Endothelial cell of umbilical vein (primary cell): ENCODE measurements at regions not wholly inside any gene's neighbourhood (a gene's known extent, or its start where the extent isn't known, plus 50 kb on each side); places are given as distances from the start of the nearest gene placed in this dataset.

Source experiments
- BruUV-seq: library from RNA; stranded (reverse); fragments of 400-500 nt; replicated peaks from 2 replicates; lab custom pipeline; 2021; lab: Mats Ljungman, UMichigan
- CTCF ChIA-PET: fragments of 300-600, 350-600 bp; sonication (Branson Sonifier 250); formaldehyde crosslinking; loops from one replicate; lab custom pipeline; 2021; ENCODE audit warnings: antibody characterized with exemption, inconsistent platforms; lab: Charles Lee
- POLR2A ChIA-PET: fragments of 300-600, 350-600 bp; sonication (Branson Sonifier 250); formaldehyde crosslinking; loops from one replicate; lab custom pipeline; 2021; ENCODE audit warnings: antibody characterized with exemption, inconsistent platforms; lab: Charles Lee
- DNase-seq: peaks from one replicate; pipeline ENCODE4 v3.0.0-alpha.2; 2011; ENCODE audit warnings: low read depth, low spot score
- FAIRE-seq: peaks from 2 replicates; lab custom pipeline; 2011; peaks lifted over from hg19 to GRCh38; lab: Jason Lieb, UNC
- H2AFZ ChIP-seq: 2 replicates; pipeline ENCODE4 v1.6.0; 2012; ENCODE audit warnings: low read depth, low read length, control low read depth, inconsistent platforms
- H3K27ac ChIP-seq: 2 replicates; pipeline ENCODE4 v1.5.1; 2011; ENCODE audit warnings: low read depth, mild to moderate bottlenecking, control low read depth, low read length, moderate library complexity; ENCODE audit not compliant: insufficient read depth
- H3K27me3 ChIP-seq, 2 experiments: 2 replicates each; pipeline versions ENCODE4 v1.6.0 to v1.6.1; 2011; ENCODE audit warnings: low read length in 2 of 2, mixed read lengths in 1 of 2; ENCODE audit not compliant: control insufficient read depth in 2 of 2, insufficient read depth in 2 of 2
- H3K36me3 ChIP-seq, 2 experiments: 2 replicates in 1 of 2; 3 replicates in 1 of 2; pipeline ENCODE4 v1.5.1; 2011; ENCODE audit warnings: low read length in 2 of 2, mild to moderate bottlenecking in 1 of 2, moderate library complexity in 1 of 2; ENCODE audit not compliant: control insufficient read depth in 2 of 2, insufficient read depth in 2 of 2; ENCODE audit errors: extremely low read depth in 1 of 2
- H3K4me1 ChIP-seq: 3 replicates; pipeline ENCODE4 v1.5.1; 2011; ENCODE audit warnings: mild to moderate bottlenecking, low read length; ENCODE audit not compliant: control insufficient read depth, insufficient read depth; ENCODE audit errors: extremely low read depth
- H3K4me2 ChIP-seq: 2 replicates; pipeline ENCODE4 v1.6.1; 2011; ENCODE audit warnings: low read length, control low read depth, mixed read lengths; ENCODE audit not compliant: insufficient read depth
- H3K4me3 ChIP-seq, 3 experiments: fragments of 200-600 bp in 1 of 3; sonication (generic), shearing (Covaris generic) in 1 of 3; replicated peaks in 1 of 3; 2 replicates each; pipeline ENCODE4 v1.5.1; 2011 to 2016; ENCODE audit warnings: control low read depth in 3 of 3, low read length in 3 of 3, mild to moderate bottlenecking in 2 of 3, inconsistent platforms in 1 of 3, low read depth in 1 of 3, moderate library complexity in 1 of 3; ENCODE audit not compliant: insufficient read depth in 1 of 3
- H3K79me2 ChIP-seq: 2 replicates; pipeline ENCODE4 v1.6.0; 2012; ENCODE audit warnings: low read length, inconsistent platforms; ENCODE audit not compliant: control insufficient read depth, insufficient read depth
- H3K9ac ChIP-seq: replicated peaks from 2 replicates; pipeline ENCODE3; 2011; ENCODE audit warnings: low read length, control low read depth; ENCODE audit not compliant: insufficient read depth; ENCODE audit errors: extremely low read depth
- H3K9me1 ChIP-seq: replicated peaks from 3 replicates; pipeline ENCODE4 v1.6.0; 2011; ENCODE audit warnings: mild to moderate bottlenecking, low read length; ENCODE audit not compliant: control insufficient read depth, insufficient read depth; ENCODE audit errors: extremely low read depth
- H3K9me3 ChIP-seq: replicated peaks from 2 replicates; pipeline ENCODE4 v1.5.1; 2012; ENCODE audit warnings: low read length, inconsistent platforms; ENCODE audit not compliant: control insufficient read depth, insufficient read depth
- H4K20me1 ChIP-seq: replicated peaks from 2 replicates; pipeline ENCODE3; 2011; ENCODE audit warnings: mild to moderate bottlenecking, low read length; ENCODE audit not compliant: control insufficient read depth, insufficient read depth; ENCODE audit errors: extremely low read depth
- EZH2 ChIP-seq: IDR thresholded peaks from 2 replicates; pipeline ENCODE4 v1.6.1; 2012; ENCODE audit warnings: borderline replicate concordance, low read depth, mild to moderate bottlenecking, moderate library complexity, low read length, inconsistent platforms; ENCODE audit not compliant: severe bottlenecking
- FOS ChIP-seq: IDR thresholded peaks from 2 replicates; pipeline ENCODE4 v1.6.1; 2011; ENCODE audit warnings: mild to moderate bottlenecking, low read length, moderate library complexity, borderline replicate concordance; ENCODE audit not compliant: insufficient read depth
- GATA2 ChIP-seq: IDR thresholded peaks from 2 replicates; pipeline ENCODE4 v1.7.0; 2011; ENCODE audit warnings: low read depth, mild to moderate bottlenecking, moderate library complexity, mixed read lengths, low read length; ENCODE audit not compliant: insufficient read length, insufficient read depth
- JUN ChIP-seq: IDR thresholded peaks from 2 replicates; pipeline ENCODE4 v1.6.1; 2011; ENCODE audit warnings: borderline replicate concordance, low read depth; ENCODE audit not compliant: insufficient read length, insufficient read depth
- MYC ChIP-seq: IDR thresholded peaks from one replicate; pipeline ENCODE4 v1.6.1; 2011; ENCODE audit warnings: mild to moderate bottlenecking, low read depth, low read length
- POLR2A ChIP-seq: IDR thresholded peaks from 2 replicates; pipeline ENCODE4 v1.6.1; 2012; ENCODE audit warnings: low read depth, mild to moderate bottlenecking, control low read depth, low read length
- POLR2AphosphoS5 ChIP-seq: IDR thresholded peaks from 2 replicates; pipeline ENCODE4 v1.6.1; 2012; ENCODE audit warnings: low read depth, mild to moderate bottlenecking, control low read depth, low read length, moderate library complexity; ENCODE audit not compliant: insufficient read depth
- dilution Hi-C: fragments of 300-500 bp; cut with MboI; formaldehyde crosslinking; loops from one replicate; pipeline ENCODE4 v1.15.0; 2019; ENCODE audit warnings: low sequenced_read_pairs; ENCODE audit not compliant: extremely low pct_ligation_motif_present
- intact Hi-C: fragments of 100-400 bp; cut with micrococcal nuclease; formaldehyde crosslinking; loops from one replicate; pipeline ENCODE4 v1.10.0; 2022
- TF ChIP-seq, protein P1 (sequence below): IDR thresholded peaks from 2 replicates; pipeline ENCODE4 v1.6.1; 2011; ENCODE audit not compliant: insufficient read depth, insufficient read length
- TF ChIP-seq, protein P2 (sequence below), 2 donors: IDR thresholded peaks; 1 replicate in 1 of 2; 2 replicates in 1 of 2; pipeline ENCODE4 v1.5.1; 2011; ENCODE audit warnings: low read length in 2 of 2, mild to moderate bottlenecking in 2 of 2, moderate library complexity in 2 of 2, control low read depth in 1 of 2, inconsistent platforms in 1 of 2, low read depth in 1 of 2; ENCODE audit not compliant: insufficient read depth in 1 of 2; ENCODE audit errors: extremely low read depth in 1 of 2

DNA sequence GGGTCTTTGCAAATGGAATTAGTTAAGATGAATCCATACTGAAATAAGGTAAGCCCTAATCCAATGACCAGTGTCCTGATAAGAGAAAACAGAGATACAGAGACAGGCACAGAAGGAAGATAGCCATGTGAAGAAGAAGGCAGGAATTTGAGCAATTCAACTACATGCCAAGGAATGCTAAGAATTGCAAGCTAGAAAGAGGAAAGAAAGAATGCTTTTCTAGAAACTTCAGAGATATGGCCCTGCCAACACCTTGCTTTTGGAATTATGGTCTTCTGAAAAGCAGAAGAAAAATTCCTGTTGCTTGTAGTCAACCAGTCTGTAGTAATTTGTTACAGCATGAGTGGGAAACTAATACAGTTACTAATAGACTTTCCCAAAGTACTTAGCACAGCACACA lies 111.3 kb downstream of the SLC17A6 start:
- BruUV-seq = no TSS peak
- no peaks in the 10 kb centered on the region for H3K79me2 ChIP-seq
- TF ChIP-seq POLR2A (no peak), EZH2 (no peak), GATA2 (no peak), MYC (no peak), POLR2AphosphoS5 (no peak), JUN (no peak), FOS (no peak)
- TF ChIP-seq, protein P1, sequence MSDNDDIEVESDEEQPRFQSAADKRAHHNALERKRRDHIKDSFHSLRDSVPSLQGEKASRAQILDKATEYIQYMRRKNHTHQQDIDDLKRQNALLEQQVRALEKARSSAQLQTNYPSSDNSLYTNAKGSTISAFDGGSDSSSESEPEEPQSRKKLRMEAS = no peak
- TF ChIP-seq, protein P2, sequence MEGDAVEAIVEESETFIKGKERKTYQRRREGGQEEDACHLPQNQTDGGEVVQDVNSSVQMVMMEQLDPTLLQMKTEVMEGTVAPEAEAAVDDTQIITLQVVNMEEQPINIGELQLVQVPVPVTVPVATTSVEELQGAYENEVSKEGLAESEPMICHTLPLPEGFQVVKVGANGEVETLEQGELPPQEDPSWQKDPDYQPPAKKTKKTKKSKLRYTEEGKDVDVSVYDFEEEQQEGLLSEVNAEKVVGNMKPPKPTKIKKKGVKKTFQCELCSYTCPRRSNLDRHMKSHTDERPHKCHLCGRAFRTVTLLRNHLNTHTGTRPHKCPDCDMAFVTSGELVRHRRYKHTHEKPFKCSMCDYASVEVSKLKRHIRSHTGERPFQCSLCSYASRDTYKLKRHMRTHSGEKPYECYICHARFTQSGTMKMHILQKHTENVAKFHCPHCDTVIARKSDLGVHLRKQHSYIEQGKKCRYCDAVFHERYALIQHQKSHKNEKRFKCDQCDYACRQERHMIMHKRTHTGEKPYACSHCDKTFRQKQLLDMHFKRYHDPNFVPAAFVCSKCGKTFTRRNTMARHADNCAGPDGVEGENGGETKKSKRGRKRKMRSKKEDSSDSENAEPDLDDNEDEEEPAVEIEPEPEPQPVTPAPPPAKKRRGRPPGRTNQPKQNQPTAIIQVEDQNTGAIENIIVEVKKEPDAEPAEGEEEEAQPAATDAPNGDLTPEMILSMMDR (IDR thresholded peaks at IDR 0.05; ENCODE audit: extremely low read depth in 1 of 2, insufficient read depth in 1 of 2, low read depth in 1 of 2, low read length in 2 of 2) = no peak
- ChIA-PET CTCF (no interaction called here), POLR2A (no interaction called here)
- DNase-seq (no peak), FAIRE-seq (no peak)
- H3K4me2 ChIP-seq = no peak overlapping the region
- H4K20me1 ChIP-seq = no peaks in the 10 kb centered on the region
- no peaks in the 10 kb centered on the region for H3K9me1 ChIP-seq
- H3K36me3 ChIP-seq = no peaks in the 10 kb centered on the region
- H3K27ac ChIP-seq = no peak overlapping the region
- no peaks in the 10 kb centered on the region for H3K9me3 ChIP-seq
- intact Hi-C loops = no loop called here
- H3K4me1 ChIP-seq = no peaks in the 10 kb centered on the region
- peaks cover 0 to 14% of the 10 kb centered on the region in 2 experiments for H3K27me3 ChIP-seq
- no peak overlapping the region for H2AFZ ChIP-seq
- dilution Hi-C loops = no loop called here
- no peak overlapping the region for H3K4me3 ChIP-seq
- no peak overlapping the region for H3K9ac ChIP-seq
